ENCODE measurements at regions not wholly inside any gene's neighbourhood (a gene's known extent, or its start where the extent isn't known, plus 50 kb on each side); places are given as distances from the start of the nearest gene placed in this dataset.
"Not testable (repeated sequence)": the region's sequence is repeated elsewhere in the genome, so short reads cannot be mapped to it uniquely, and the experiment has no call there.

DNA sequence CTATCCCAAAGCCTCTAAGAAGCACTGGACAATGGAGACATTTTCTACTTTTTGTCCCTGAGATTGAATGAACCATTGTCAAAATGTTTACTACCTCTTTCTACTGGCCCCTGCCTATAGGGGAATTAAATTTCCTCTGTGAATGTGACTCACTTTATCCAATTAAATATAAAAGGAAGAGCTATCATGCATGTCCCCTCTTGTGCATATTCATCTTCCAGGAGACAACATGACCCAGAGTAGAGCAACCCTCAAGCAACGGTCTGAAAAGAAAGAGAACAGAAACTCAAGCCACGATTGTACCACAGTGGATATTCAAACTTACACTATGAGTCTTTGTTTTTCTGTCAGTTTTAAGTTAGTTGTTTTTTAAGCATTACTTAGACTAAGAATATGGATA lies 938.4 kb upstream of the ATXN7L3B start:
- Histone ChIP-seq H3K4me3 (ENCODE audit: low read depth, low read length, poor library complexity, severe bottlenecking) (no peak overlapping the region), H3K79me2 (ENCODE audit: insufficient read depth, low read length) (no peaks in the 10 kb centered on the region), H3K9me3 (ENCODE audit: low read length) (no peaks in the 10 kb centered on the region), H3K36me3 (ENCODE audit: insufficient read depth, low read length) (no peaks in the 10 kb centered on the region), H3K27me3 (ENCODE audit: insufficient read depth, low read length) (no peaks in the 10 kb centered on the region), H4K20me1 (ENCODE audit: insufficient read depth, low read length) (no peaks in the 10 kb centered on the region), H2AFZ (ENCODE audit: low read length) (no peak overlapping the region), H3K27ac (ENCODE audit: low read depth, low read length, poor library complexity, severe bottlenecking) (no peak overlapping the region), H3K9ac (ENCODE audit: low read length) (no peak overlapping the region), H3K9me2 (ENCODE audit: low read depth, low read length) (no peaks in the 10 kb centered on the region), H3K4me2 (ENCODE audit: low read length) (no peak overlapping the region), H3K4me1 (ENCODE audit: insufficient read depth, low read length, severe bottlenecking) (no peaks in the 10 kb centered on the region), H3F3A (ENCODE audit: insufficient read depth, low read length) (no peaks in the 10 kb centered on the region)
- TF ChIP-seq, protein P1, sequence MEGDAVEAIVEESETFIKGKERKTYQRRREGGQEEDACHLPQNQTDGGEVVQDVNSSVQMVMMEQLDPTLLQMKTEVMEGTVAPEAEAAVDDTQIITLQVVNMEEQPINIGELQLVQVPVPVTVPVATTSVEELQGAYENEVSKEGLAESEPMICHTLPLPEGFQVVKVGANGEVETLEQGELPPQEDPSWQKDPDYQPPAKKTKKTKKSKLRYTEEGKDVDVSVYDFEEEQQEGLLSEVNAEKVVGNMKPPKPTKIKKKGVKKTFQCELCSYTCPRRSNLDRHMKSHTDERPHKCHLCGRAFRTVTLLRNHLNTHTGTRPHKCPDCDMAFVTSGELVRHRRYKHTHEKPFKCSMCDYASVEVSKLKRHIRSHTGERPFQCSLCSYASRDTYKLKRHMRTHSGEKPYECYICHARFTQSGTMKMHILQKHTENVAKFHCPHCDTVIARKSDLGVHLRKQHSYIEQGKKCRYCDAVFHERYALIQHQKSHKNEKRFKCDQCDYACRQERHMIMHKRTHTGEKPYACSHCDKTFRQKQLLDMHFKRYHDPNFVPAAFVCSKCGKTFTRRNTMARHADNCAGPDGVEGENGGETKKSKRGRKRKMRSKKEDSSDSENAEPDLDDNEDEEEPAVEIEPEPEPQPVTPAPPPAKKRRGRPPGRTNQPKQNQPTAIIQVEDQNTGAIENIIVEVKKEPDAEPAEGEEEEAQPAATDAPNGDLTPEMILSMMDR (IDR thresholded peaks at IDR 0.05; ENCODE audit: low read length), result no peak
- TF ChIP-seq EZH2 (IDR thresholded peaks at IDR 0.05; ENCODE audit: borderline replicate concordance, low read length), result no peak

DNA sequence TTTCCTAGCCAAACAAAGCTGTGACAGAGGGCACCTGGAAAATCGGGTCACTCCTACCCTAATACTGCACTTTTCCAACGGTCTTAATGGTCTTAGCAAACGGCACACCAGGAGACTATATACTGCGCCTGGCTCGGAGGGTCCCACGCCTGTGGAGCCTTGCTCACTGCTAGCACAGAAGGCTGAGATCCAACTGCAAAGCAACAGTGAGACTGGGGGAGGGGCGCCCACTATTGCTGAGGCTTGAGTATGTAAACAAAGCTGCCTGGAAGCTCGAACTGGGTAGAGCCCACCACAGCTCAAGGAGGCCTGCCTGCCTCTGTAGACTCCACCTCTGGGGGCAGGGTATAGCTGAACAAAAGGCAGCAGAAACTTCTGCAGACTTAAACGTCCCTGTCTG lies 931.7 kb upstream of the ATXN7L3B start:
- not testable (repeated sequence) for H3K4me1 ChIP-seq (ENCODE audit: insufficient read depth, low read length, severe bottlenecking); H3F3A ChIP-seq (ENCODE audit: insufficient read depth, low read length); H3K9me2 ChIP-seq (ENCODE audit: low read depth, low read length); H3K4me3 ChIP-seq (ENCODE audit: low read depth, low read length, poor library complexity, severe bottlenecking); H4K20me1 ChIP-seq (ENCODE audit: insufficient read depth, low read length); H3K4me2 ChIP-seq (ENCODE audit: low read length); H2AFZ ChIP-seq (ENCODE audit: low read length); H3K36me3 ChIP-seq (ENCODE audit: insufficient read depth, low read length); H3K9ac ChIP-seq (ENCODE audit: low read length); H3K27me3 ChIP-seq (ENCODE audit: insufficient read depth, low read length); H3K79me2 ChIP-seq (ENCODE audit: insufficient read depth, low read length); H3K27ac ChIP-seq (ENCODE audit: low read depth, low read length, poor library complexity, severe bottlenecking); H3K9me3 ChIP-seq (ENCODE audit: low read length)

DNA sequence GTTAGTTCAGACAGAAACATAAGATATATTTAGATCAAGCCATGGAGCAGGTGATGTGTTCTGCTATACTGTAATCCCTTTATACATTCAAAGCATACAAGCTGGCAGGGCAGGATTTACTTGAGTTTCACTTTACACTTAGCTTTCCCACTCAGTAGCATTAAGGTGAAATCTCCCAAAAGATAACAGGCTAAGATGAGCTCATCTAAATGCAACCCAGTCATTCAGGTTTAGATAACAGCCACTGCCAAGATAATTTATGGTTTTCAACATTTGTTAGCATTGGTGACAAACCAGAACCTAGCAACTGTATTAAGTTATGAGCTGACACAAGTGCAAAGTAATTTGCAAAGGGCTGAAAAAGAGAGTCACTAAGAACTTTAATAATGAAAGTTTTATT lies 925.1 kb upstream of the ATXN7L3B start:
- H3K9ac ChIP-seq (ENCODE audit: low read length), result no peak overlapping the region
- no peaks in the 10 kb centered on the region for H3K9me2 ChIP-seq (ENCODE audit: low read depth, low read length)
- no peaks in the 10 kb centered on the region for H3K36me3 ChIP-seq (ENCODE audit: insufficient read depth, low read length)
- H4K20me1 ChIP-seq (ENCODE audit: insufficient read depth, low read length), result no peaks in the 10 kb centered on the region
- H3K79me2 ChIP-seq (ENCODE audit: insufficient read depth, low read length), result no peaks in the 10 kb centered on the region
- no peak overlapping the region for H2AFZ ChIP-seq (ENCODE audit: low read length)
- H3K27ac ChIP-seq (ENCODE audit: low read depth, low read length, poor library complexity, severe bottlenecking), result no peak overlapping the region
- TF ChIP-seq, protein P1 (IDR thresholded peaks at IDR 0.05; ENCODE audit: low read length), result no peak
- no peak for TF ChIP-seq EZH2 (IDR thresholded peaks at IDR 0.05; ENCODE audit: borderline replicate concordance, low read length)
- no peak overlapping the region for H3K4me2 ChIP-seq (ENCODE audit: low read length)
- no peaks in the 10 kb centered on the region for H3F3A ChIP-seq (ENCODE audit: insufficient read depth, low read length)
- H3K27me3 ChIP-seq (ENCODE audit: insufficient read depth, low read length), result no peaks in the 10 kb centered on the region
- H3K4me1 ChIP-seq (ENCODE audit: insufficient read depth, low read length, severe bottlenecking), result no peaks in the 10 kb centered on the region
- H3K4me3 ChIP-seq (ENCODE audit: low read depth, low read length, poor library complexity, severe bottlenecking), result no peak overlapping the region
- no peaks in the 10 kb centered on the region for H3K9me3 ChIP-seq (ENCODE audit: low read length)

DNA sequence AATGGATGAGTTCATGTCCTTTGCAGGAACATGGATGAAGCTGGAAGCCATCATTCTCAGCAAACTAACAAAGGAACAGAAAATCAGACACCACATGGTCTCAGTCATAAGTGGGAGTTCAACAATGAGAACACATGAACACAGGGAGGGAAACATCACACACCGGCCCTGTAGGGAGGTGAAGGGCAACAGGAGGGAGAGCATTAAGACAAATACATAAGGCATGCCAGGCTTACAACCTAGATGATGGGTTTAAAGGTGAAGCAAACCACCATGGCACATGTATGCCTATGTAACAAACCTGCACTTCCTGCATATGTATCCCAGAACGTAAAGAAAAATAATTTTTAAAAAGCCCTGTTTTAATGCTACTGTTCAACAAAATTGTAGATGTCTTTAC lies 914.2 kb upstream of the ATXN7L3B start:
- TF ChIP-seq, protein P1 (IDR thresholded peaks at IDR 0.05; ENCODE audit: low read length), result no peak
- TF ChIP-seq EZH2 (IDR thresholded peaks at IDR 0.05; ENCODE audit: borderline replicate concordance, low read length), result no peak
- Histone ChIP-seq H3K36me3 (ENCODE audit: insufficient read depth, low read length) (no peaks in the 10 kb centered on the region), H3K9ac (ENCODE audit: low read length) (no peak overlapping the region), H3K79me2 (ENCODE audit: insufficient read depth, low read length) (no peaks in the 10 kb centered on the region), H3K27ac (ENCODE audit: low read depth, low read length, poor library complexity, severe bottlenecking) (no peak overlapping the region), H3K4me3 (ENCODE audit: low read depth, low read length, poor library complexity, severe bottlenecking) (no peak overlapping the region), H3K9me2 (ENCODE audit: low read depth, low read length) (no peaks in the 10 kb centered on the region), H3K4me1 (ENCODE audit: insufficient read depth, low read length, severe bottlenecking) (no peaks in the 10 kb centered on the region), H3K27me3 (ENCODE audit: insufficient read depth, low read length) (no peaks in the 10 kb centered on the region), H4K20me1 (ENCODE audit: insufficient read depth, low read length) (no peaks in the 10 kb centered on the region), H3F3A (ENCODE audit: insufficient read depth, low read length) (no peaks in the 10 kb centered on the region), H2AFZ (ENCODE audit: low read length) (no peak overlapping the region), H3K9me3 (ENCODE audit: low read length) (no peaks in the 10 kb centered on the region), H3K4me2 (ENCODE audit: low read length) (no peak overlapping the region)

All from OCI-LY1 (cell line).